ENCODE measurements at regions not wholly inside any gene's neighbourhood (a gene's known extent, or its start where the extent isn't known, plus 50 kb on each side); places are given as distances from the start of the nearest gene placed in this dataset.

DNA sequence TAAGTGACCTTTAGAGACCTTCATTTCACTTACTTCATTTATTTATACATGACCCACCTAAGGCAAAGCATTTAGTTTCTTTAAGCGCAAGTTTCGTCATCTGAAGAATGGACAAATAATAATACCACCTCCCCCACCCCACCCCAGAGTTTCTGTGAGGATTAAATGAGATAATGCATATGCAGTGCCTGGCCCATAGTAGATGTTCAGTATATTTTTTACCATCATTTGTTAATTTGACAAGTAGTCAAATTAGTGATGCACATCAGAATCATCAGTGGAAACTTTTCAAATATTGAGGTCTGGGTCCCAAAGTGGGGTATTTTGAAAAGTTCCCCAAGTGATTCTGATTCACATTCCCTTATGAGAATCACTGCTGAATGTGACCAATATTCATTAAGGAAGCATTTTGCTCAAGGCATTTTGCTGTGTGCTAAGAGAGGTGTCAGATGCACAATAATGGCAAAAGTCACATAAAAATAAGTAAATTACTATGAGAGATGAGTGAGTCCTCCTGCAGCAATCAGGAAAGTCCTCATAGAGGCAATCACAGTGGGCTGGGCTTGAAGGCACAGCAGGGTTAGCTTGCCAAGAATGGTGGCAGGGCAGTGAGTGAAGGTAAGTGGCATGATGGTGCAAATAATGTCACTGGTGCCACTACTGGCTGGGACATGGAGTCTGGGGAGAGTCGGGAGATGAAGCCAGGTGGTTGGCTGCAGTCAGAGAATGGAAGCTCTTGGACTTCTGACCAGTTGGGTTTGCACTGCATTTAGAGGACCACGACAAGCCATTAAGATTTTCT, 244.1 kb downstream of the PTEN start:
- TF ChIP-seq RAD51 (IDR thresholded peaks at IDR 0.05): no peak
- TF ChIP-seq, protein P1, sequence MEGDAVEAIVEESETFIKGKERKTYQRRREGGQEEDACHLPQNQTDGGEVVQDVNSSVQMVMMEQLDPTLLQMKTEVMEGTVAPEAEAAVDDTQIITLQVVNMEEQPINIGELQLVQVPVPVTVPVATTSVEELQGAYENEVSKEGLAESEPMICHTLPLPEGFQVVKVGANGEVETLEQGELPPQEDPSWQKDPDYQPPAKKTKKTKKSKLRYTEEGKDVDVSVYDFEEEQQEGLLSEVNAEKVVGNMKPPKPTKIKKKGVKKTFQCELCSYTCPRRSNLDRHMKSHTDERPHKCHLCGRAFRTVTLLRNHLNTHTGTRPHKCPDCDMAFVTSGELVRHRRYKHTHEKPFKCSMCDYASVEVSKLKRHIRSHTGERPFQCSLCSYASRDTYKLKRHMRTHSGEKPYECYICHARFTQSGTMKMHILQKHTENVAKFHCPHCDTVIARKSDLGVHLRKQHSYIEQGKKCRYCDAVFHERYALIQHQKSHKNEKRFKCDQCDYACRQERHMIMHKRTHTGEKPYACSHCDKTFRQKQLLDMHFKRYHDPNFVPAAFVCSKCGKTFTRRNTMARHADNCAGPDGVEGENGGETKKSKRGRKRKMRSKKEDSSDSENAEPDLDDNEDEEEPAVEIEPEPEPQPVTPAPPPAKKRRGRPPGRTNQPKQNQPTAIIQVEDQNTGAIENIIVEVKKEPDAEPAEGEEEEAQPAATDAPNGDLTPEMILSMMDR (IDR thresholded peaks at IDR 0.05 in 2 of 3, conservative IDR thresholded peaks at IDR 0.05 in 1 of 3; ENCODE audit: control insufficient read depth in 2 of 3, extremely low read depth in 1 of 3, insufficient read depth in 1 of 3, low read depth in 3 of 3, low read length in 3 of 3): no peak
- TF ChIP-seq RUNX3 (IDR thresholded peaks at IDR 0.05; ENCODE audit: low read length): no peak
- TF ChIP-seq POLR2A (IDR thresholded peaks at IDR 0.05; ENCODE audit: low read depth, low read length): no peak

All from GM12878 (cell line).